DOHH2 (cell line): ENCODE measurements at regions not wholly inside any gene's neighbourhood (a gene's known extent, or its start where the extent isn't known, plus 50 kb on each side); places are given as distances from the start of the nearest gene placed in this dataset.

Source experiments
- EZH2phosphoT487 ChIP-seq: fragments of 200-600 bp; sonication (generic); IDR thresholded peaks from 2 replicates; pipeline ENCODE4 v1.6.1; 2017; ENCODE audit warnings: borderline replicate concordance, mild to moderate bottlenecking, antibody characterized with exemption, low read length, moderate library complexity, mixed read lengths
- TF ChIP-seq, protein P1 (sequence below): fragments of 200-600 bp; sonication (generic); IDR thresholded peaks from one replicate; pipeline ENCODE4 v1.5.1; 2014; ENCODE audit warnings: antibody characterized with exemption, mild to moderate bottlenecking, low read depth, low read length; ENCODE audit not compliant: poor library complexity, severe bottlenecking

DNA sequence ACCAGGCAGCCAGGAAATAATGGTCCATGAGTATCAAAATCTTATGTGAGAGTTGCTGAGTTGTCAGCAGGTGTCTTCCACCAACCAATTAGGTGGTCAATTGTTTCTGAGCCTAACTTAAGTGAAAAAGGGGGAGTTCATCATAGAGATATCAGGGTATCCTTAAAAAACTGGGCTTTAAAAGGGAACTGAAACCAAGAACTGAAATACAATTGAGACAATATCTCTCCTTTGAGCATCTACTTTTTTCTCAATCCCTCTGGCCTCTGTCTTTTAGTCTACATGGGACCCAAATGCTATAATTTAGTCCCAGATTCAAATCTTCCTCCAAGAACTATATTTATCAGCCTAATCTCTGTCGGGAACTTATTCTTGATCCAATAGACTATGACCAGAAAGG is 201.0 kb downstream of the BTG1 start:
- TF ChIP-seq, protein P1, sequence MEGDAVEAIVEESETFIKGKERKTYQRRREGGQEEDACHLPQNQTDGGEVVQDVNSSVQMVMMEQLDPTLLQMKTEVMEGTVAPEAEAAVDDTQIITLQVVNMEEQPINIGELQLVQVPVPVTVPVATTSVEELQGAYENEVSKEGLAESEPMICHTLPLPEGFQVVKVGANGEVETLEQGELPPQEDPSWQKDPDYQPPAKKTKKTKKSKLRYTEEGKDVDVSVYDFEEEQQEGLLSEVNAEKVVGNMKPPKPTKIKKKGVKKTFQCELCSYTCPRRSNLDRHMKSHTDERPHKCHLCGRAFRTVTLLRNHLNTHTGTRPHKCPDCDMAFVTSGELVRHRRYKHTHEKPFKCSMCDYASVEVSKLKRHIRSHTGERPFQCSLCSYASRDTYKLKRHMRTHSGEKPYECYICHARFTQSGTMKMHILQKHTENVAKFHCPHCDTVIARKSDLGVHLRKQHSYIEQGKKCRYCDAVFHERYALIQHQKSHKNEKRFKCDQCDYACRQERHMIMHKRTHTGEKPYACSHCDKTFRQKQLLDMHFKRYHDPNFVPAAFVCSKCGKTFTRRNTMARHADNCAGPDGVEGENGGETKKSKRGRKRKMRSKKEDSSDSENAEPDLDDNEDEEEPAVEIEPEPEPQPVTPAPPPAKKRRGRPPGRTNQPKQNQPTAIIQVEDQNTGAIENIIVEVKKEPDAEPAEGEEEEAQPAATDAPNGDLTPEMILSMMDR: no peak
- TF ChIP-seq EZH2phosphoT487: no peak
